ENCODE measurements at regions not wholly inside any gene's neighbourhood (a gene's known extent, or its start where the extent isn't known, plus 50 kb on each side); places are given as distances from the start of the nearest gene placed in this dataset.
"Not testable (repeated sequence)": the region's sequence is repeated elsewhere in the genome, so short reads cannot be mapped to it uniquely, and the experiment has no call there.

GRCh38 chr15:34528055-34528754 lies 55.2 kb downstream of the GOLGA8B start:
- DNase-seq (ENCODE audit: low spot score in 2 of 2); H3K27ac Mint-ChIP-seq: not testable (repeated sequence)

DNA sequence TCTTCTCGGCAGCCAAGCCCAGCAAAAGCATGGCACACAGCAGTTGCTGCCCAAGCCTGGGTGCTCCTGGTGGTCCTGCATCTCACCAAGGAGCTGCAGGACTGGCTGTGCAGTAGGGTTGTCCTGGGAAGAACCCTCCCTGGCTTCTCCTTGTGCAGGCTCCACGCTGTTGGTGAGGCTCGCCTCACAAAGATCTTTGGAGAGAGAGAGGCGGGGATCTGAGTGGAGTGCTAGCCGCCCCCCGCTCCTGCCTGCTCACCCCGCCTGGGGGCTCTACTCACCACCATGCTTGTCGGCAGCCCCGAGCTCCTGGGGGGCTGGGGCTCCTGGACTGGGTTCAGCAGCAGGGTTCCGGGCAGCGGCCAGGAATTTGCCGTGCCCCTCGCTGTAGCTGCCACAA lies 55.8 kb downstream of the GOLGA8B start:
- H3K9me3 Mint-ChIP-seq; H3K27ac Mint-ChIP-seq; H3K36me3 Mint-ChIP-seq; DNase-seq (ENCODE audit: low spot score in 2 of 2); ATAC-seq: not testable (repeated sequence)

More at GRCh38 chr15:34528055-34528754, 55.2 kb downstream of the GOLGA8B start:
- not testable (repeated sequence) for H3K36me3 Mint-ChIP-seq, H3K9me3 Mint-ChIP-seq, ATAC-seq

- ATAC-seq: peak; percentile 47 to 58
- H3K9me3 Mint-ChIP-seq; DNase-seq (ENCODE audit: low spot score in 2 of 2); H3K27ac Mint-ChIP-seq; H3K36me3 Mint-ChIP-seq: not testable (repeated sequence)
These were observed 59.6 kb downstream of the GOLGA8B start for GRCh38 chr15:34523849-34524248.

GRCh38 chr15:34522601-34523000 lies 60.9 kb downstream of the GOLGA8B start:
- not testable (repeated sequence) for DNase-seq (ENCODE audit: low spot score in 2 of 2); H3K36me3 Mint-ChIP-seq; ATAC-seq; H3K9me3 Mint-ChIP-seq; H3K27ac Mint-ChIP-seq

GRCh38 chr15:34521802-34522485 lies 61.5 kb downstream of the GOLGA8B start:
- not testable (repeated sequence) for H3K27ac Mint-ChIP-seq; H3K9me3 Mint-ChIP-seq; H3K36me3 Mint-ChIP-seq; DNase-seq (ENCODE audit: low spot score in 2 of 2); ATAC-seq

DNA sequence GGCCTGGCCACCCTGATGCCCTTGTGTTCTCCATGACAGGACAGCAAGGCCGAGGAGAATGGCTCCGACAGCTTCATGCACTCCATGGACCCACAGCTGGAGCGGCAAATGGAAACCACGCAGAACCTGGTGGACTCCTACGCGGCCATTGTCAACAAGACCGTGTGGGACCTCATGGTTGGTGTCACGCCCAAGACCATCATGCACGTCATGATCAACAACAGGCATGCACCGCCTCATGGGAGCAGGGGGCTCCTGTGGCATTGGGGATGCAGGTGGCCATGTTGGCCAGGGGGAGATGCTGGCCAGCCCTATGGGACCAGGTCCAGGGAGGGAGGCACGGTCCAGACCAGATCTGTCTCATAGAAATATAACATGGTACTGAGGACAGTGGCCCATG lies 62.9 kb downstream of the GOLGA8B start:
- H3K27ac Mint-ChIP-seq: no peak overlapping the region
- ATAC-seq (no peak), DNase-seq (ENCODE audit: low spot score in 2 of 2) (no peak)
- H3K36me3 Mint-ChIP-seq: no peaks in the 10 kb centered on the region
- H3K9me3 Mint-ChIP-seq: no peaks in the 10 kb centered on the region

GRCh38 chr15:34520010-34520409 lies 63.4 kb downstream of the GOLGA8B start:
- H3K9me3 Mint-ChIP-seq; ATAC-seq; DNase-seq (ENCODE audit: low spot score in 2 of 2); H3K36me3 Mint-ChIP-seq; H3K27ac Mint-ChIP-seq: not testable (repeated sequence)

GRCh38 chr15:34514251-34514670 lies 69.2 kb downstream of the GOLGA8B start:
- Mint-ChIP-seq H3K27ac (no peak overlapping the region), H3K36me3 (peaks cover 0 to 7% of the 10 kb centered on the region in 2 donors), H3K9me3 (no peaks in the 10 kb centered on the region)
- peak in 1 of 2 donors; percentile 25 for DNase-seq (ENCODE audit: low spot score in 2 of 2)
- ATAC-seq: peak; percentile 62 to 76

DNA sequence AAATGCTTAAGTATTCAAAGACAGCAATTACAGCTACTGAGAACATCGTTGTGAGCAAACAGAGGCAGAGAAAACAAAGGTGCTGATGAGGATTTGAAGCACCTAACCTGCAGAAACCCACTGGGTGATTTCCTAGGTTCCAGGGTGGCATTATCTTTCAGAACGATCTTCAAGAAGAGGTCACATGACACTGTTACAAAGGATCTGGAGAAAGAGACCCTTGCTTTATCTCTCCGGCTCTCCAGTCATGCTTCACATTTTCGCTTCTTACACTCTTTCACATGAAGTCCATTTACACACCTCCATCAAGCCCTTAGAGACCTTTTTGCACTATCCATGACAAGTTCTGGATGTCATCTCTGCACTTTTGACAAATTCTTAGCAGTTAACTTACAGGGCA lies 70.8 kb downstream of the GOLGA8B start:
- Mint-ChIP-seq H3K27ac (no peak overlapping the region), H3K36me3 (peaks cover 0 to 7% of the 10 kb centered on the region in 2 donors), H3K9me3 (no peaks in the 10 kb centered on the region)
- DNase-seq (ENCODE audit: low spot score in 2 of 2) (no peak), ATAC-seq (no peak)

GRCh38 chr15:34501131-34501530 lies 63.5 kb upstream of the GOLGA8A start:
- H3K36me3 Mint-ChIP-seq: no peaks in the 10 kb centered on the region
- DNase-seq (ENCODE audit: low spot score in 2 of 2) (no peak), ATAC-seq (no peak)
- H3K27ac Mint-ChIP-seq: no peak overlapping the region
- H3K9me3 Mint-ChIP-seq: no peaks in the 10 kb centered on the region

GRCh38 chr15:34496207-34496995 lies 58.8 kb upstream of the GOLGA8A start:
- Mint-ChIP-seq H3K27ac (no peak overlapping the region), H3K9me3 (peaks cover 4 to 5% of the 10 kb centered on the region in 2 donors), H3K36me3 (peaks cover 4 to 5% of the 10 kb centered on the region in 2 donors)
- ATAC-seq (no peak), DNase-seq (ENCODE audit: low spot score in 2 of 2) (no peak)

DNA sequence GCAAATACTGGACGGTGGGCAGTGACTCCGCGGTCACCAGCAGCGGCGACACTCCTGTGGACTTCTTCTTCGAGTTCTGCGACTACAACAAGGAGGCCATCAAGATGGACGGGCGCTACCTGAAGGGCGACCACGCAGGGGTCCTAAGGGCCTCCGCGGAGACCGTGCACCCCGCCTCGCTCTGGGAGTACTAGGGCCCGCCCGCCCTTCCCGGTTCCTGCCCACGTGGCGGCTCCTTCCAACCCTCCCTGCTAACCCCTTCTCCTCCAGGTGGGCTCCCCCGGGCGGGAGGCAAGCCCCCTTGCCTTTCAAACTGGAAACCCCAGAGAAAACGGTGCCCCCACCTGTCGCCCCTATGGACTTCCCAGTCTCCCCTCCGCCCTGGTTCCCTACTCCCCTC lies 58.1 kb upstream of the GOLGA8A start:
- H3K36me3 Mint-ChIP-seq: peaks cover 11 to 12% of the 10 kb centered on the region in 2 donors
- not testable (repeated sequence) for ATAC-seq; H3K27ac Mint-ChIP-seq; DNase-seq (ENCODE audit: low spot score in 2 of 2); H3K9me3 Mint-ChIP-seq

GRCh38 chr15:34494084-34494399 lies 56.4 kb upstream of the GOLGA8A start:
- H3K36me3 Mint-ChIP-seq: peaks cover 17 to 19% of the 10 kb centered on the region in 2 donors
- no peak for DNase-seq (ENCODE audit: low spot score in 2 of 2)
- peaks cover 12 to 15% of the 10 kb centered on the region in 2 donors for H3K9me3 Mint-ChIP-seq
- no peak overlapping the region for H3K27ac Mint-ChIP-seq
- peak in 1 of 2 donors; percentile 28 for ATAC-seq

DNA sequence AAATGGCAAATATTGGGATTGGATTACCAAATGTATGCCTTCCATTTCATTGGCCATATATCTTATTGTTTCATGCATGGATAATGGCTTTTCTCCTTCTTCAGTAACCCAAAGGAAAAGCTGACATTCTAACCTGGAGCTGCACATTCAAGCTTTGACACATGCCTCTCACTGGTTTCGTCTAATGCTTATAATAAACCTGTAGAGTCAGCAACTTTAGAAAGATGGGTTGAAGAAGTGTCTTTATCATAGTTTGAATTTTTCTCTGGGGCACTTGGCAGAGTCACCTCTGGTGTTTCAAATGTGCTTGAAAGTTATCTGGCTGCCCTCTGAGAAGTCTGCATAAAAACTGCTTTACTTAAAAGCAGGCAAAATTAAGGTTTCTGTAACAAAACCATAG lies 55.4 kb upstream of the GOLGA8A start:
- ATAC-seq: no peak
- no peak for DNase-seq (ENCODE audit: low spot score in 2 of 2)
- Mint-ChIP-seq H3K36me3 (peaks cover 18 to 19% of the 10 kb centered on the region in 2 donors), H3K27ac (no peak overlapping the region), H3K9me3 (peaks cover 12 to 15% of the 10 kb centered on the region in 2 donors)

DNA sequence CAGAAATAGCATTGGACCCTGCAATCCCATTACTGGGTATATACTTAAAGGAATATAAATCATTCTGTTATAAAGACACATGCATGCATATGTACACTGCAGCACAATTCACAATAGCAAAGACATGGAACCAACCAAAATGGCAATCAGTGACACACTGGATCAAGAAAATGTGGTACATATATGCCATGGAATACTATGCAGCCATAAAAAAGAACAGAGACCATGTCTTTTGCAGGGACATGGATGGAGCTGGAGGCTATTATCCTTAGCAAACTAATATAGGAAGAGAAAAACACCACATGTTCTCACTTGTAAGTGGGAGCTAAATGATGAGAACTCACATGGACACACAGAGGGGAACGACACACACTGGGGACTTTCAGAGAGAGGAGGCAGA lies 53.9 kb upstream of the GOLGA8A start:
- Mint-ChIP-seq H3K36me3 (peaks cover 18 to 19% of the 10 kb centered on the region in 2 donors), H3K9me3 (peaks cover 12 to 15% of the 10 kb centered on the region in 2 donors)
- not testable (repeated sequence) for ATAC-seq; DNase-seq (ENCODE audit: low spot score in 2 of 2); H3K27ac Mint-ChIP-seq

GRCh38 chr15:34490417-34491193 lies 53.0 kb upstream of the GOLGA8A start:
- Mint-ChIP-seq H3K9me3 (peaks cover 12 to 15% of the 10 kb centered on the region in 2 donors), H3K27ac (no peak overlapping the region), H3K36me3 (peaks cover 18 to 19% of the 10 kb centered on the region in 2 donors)
- no peak for ATAC-seq
- DNase-seq (ENCODE audit: low spot score in 2 of 2): no peak

All from activated naive CD4-positive, alpha-beta T cell treated with anti-CD3 and anti-CD28 coated beads, Interleukin-2, amount 50 U/mL, for 72 hours (primary cell).